ENCODE measurements at regions not wholly inside any gene's neighbourhood (a gene's known extent, or its start where the extent isn't known, plus 50 kb on each side); places are given as distances from the start of the nearest gene placed in this dataset.

GRCh38 chr18:66334534-66334933 is 269.4 kb downstream of the CDH19 start:
- TF ChIP-seq CTCF (IDR thresholded peaks at IDR 0.05; ENCODE audit: insufficient read depth, low read depth, low read length, missing control alignments), result no peak
- H3K4me3 ChIP-seq (ENCODE audit: low read depth, low read length), result no peak overlapping the region
- no peak for DNase-seq (ENCODE audit: low read depth)

- no peak for TF ChIP-seq CTCF (IDR thresholded peaks at IDR 0.05; ENCODE audit: insufficient read depth, low read depth, low read length, missing control alignments)
- DNase-seq (ENCODE audit: low read depth), result no peak
These were observed 274.2 kb downstream of the CDH19 start for GRCh38 chr18:66329716-66330115.

GRCh38 chr18:66328296-66328878 is 275.5 kb downstream of the CDH19 start:
- no peak for TF ChIP-seq CTCF (IDR thresholded peaks at IDR 0.05; ENCODE audit: insufficient read depth, low read depth, low read length, missing control alignments)
- DNase-seq (ENCODE audit: low read depth), result no peak
- H3K4me3 ChIP-seq (ENCODE audit: low read depth, low read length), result no peak overlapping the region

More at GRCh38 chr18:66329716-66330115, 274.2 kb downstream of the CDH19 start:
- H3K4me3 ChIP-seq (ENCODE audit: low read depth, low read length), result no peak overlapping the region

GRCh38 chr18:66325251-66325650 is 278.6 kb downstream of the CDH19 start:
- TF ChIP-seq CTCF (IDR thresholded peaks at IDR 0.05; ENCODE audit: insufficient read depth, low read depth, low read length, missing control alignments), result no peak
- DNase-seq (ENCODE audit: low read depth), result no peak
- no peak overlapping the region for H3K4me3 ChIP-seq (ENCODE audit: low read depth, low read length)

GRCh38 chr18:66324616-66325015 is 279.3 kb downstream of the CDH19 start:
- no peak for TF ChIP-seq CTCF (IDR thresholded peaks at IDR 0.05; ENCODE audit: insufficient read depth, low read depth, low read length, missing control alignments)
- DNase-seq (ENCODE audit: low read depth), result no peak
- no peak overlapping the region for H3K4me3 ChIP-seq (ENCODE audit: low read depth, low read length)

- DNase-seq (ENCODE audit: low read depth), result no peak
- no peak for TF ChIP-seq CTCF (IDR thresholded peaks at IDR 0.05; ENCODE audit: insufficient read depth, low read depth, low read length, missing control alignments)
These were observed 286.4 kb downstream of the CDH19 start for GRCh38 chr18:66317243-66318090.

More at GRCh38 chr18:66317243-66318090, 286.4 kb downstream of the CDH19 start:
- no peak overlapping the region for H3K4me3 ChIP-seq (ENCODE audit: low read depth, low read length)

Measured in GM12865 (cell line).